ENCODE measurements at regions not wholly inside any gene's neighbourhood (a gene's known extent, or its start where the extent isn't known, plus 50 kb on each side); places are given as distances from the start of the nearest gene placed in this dataset.

GRCh38 chr2:67043781-67044478 is 353.2 kb upstream of the ETAA1 start:
- DNase-seq (ENCODE audit: low spot score), result no peak

- DNase-seq (ENCODE audit: low spot score), result no peak
Observed at GRCh38 chr2:67046591-67046990, 350.5 kb upstream of the ETAA1 start.

- DNase-seq (ENCODE audit: low spot score), result no peak
Observed at GRCh38 chr2:67048314-67048713, 348.8 kb upstream of the ETAA1 start.

GRCh38 chr2:67050622-67051021 is 346.5 kb upstream of the ETAA1 start:
- no peak for DNase-seq (ENCODE audit: low spot score)

- no peak for DNase-seq (ENCODE audit: low spot score)
Observed at GRCh38 chr2:67054728-67055127, 342.4 kb upstream of the ETAA1 start.

- no peak for DNase-seq (ENCODE audit: low spot score)
Observed at GRCh38 chr2:67055387-67056304, 341.5 kb upstream of the ETAA1 start.

- DNase-seq (ENCODE audit: low spot score), result no peak
Observed at GRCh38 chr2:67057123-67057522, 340.0 kb upstream of the ETAA1 start.

GRCh38 chr2:67057901-67058703 is 339.0 kb upstream of the ETAA1 start:
- no peak for DNase-seq (ENCODE audit: low spot score)

- no peak for DNase-seq (ENCODE audit: low spot score)
Observed at GRCh38 chr2:67065046-67065445, 332.1 kb upstream of the ETAA1 start.

GRCh38 chr2:67066782-67067181 is 330.4 kb upstream of the ETAA1 start:
- DNase-seq (ENCODE audit: low spot score), result no peak

GRCh38 chr2:67067656-67068055 is 329.5 kb upstream of the ETAA1 start:
- no peak for DNase-seq (ENCODE audit: low spot score)

- no peak for DNase-seq (ENCODE audit: low spot score)
Observed at GRCh38 chr2:67070826-67071225, 326.3 kb upstream of the ETAA1 start.

- DNase-seq (ENCODE audit: low spot score), result no peak
Observed at GRCh38 chr2:67075056-67075455, 322.1 kb upstream of the ETAA1 start.

GRCh38 chr2:67075530-67076238 is 321.4 kb upstream of the ETAA1 start:
- DNase-seq (ENCODE audit: low spot score), result no peak

GRCh38 chr2:67076239-67076624 is 320.9 kb upstream of the ETAA1 start:
- no peak for DNase-seq (ENCODE audit: low spot score)

GRCh38 chr2:67079729-67080128 is 317.4 kb upstream of the ETAA1 start:
- no peak for DNase-seq (ENCODE audit: low spot score)

GRCh38 chr2:67082813-67083212 is 314.3 kb upstream of the ETAA1 start:
- no peak for DNase-seq (ENCODE audit: low spot score)

GRCh38 chr2:67083951-67084350 is 313.2 kb upstream of the ETAA1 start:
- no peak for DNase-seq (ENCODE audit: low spot score)

GRCh38 chr2:67085146-67085545 is 312.0 kb upstream of the ETAA1 start:
- DNase-seq (ENCODE audit: low spot score), result no peak

- no peak for DNase-seq (ENCODE audit: low spot score)
Observed at GRCh38 chr2:67091681-67092080, 305.5 kb upstream of the ETAA1 start.

GRCh38 chr2:67095121-67095520 is 302.0 kb upstream of the ETAA1 start:
- DNase-seq (ENCODE audit: low spot score), result no peak

GRCh38 chr2:67096886-67097285 is 300.2 kb upstream of the ETAA1 start:
- no peak for DNase-seq (ENCODE audit: low spot score)

Measured in AG08396 (cell line).